ENCODE measurements at regions not wholly inside any gene's neighbourhood (a gene's known extent, or its start where the extent isn't known, plus 50 kb on each side); places are given as distances from the start of the nearest gene placed in this dataset.

GRCh38 chr6:10048370-10049297, 366.2 kb downstream of the TFAP2A start:
- DNase-seq (ENCODE audit: low spot score), result no peak

- no peak for DNase-seq (ENCODE audit: low spot score)
Observed at GRCh38 chr6:10042280-10042679, 372.6 kb downstream of the TFAP2A start.

GRCh38 chr6:10033223-10033829, 381.5 kb downstream of the TFAP2A start:
- DNase-seq (ENCODE audit: low spot score), result no peak

- DNase-seq (ENCODE audit: low spot score), result no peak
Observed at GRCh38 chr6:10031617-10032016, 383.3 kb downstream of the TFAP2A start.

- no peak for DNase-seq (ENCODE audit: low spot score)
Observed at GRCh38 chr6:10030942-10031537, 383.8 kb downstream of the TFAP2A start.

- DNase-seq (ENCODE audit: low spot score), result no peak
Observed at GRCh38 chr6:10028222-10028621, 386.7 kb downstream of the TFAP2A start.

- DNase-seq (ENCODE audit: low spot score), result no peak
Observed at GRCh38 chr6:10019851-10020250, 395.0 kb downstream of the TFAP2A start.

- DNase-seq (ENCODE audit: low spot score), result no peak
Observed at GRCh38 chr6:10014557-10014956, 400.3 kb downstream of the TFAP2A start.

GRCh38 chr6:10000551-10000950, 414.3 kb downstream of the TFAP2A start:
- no peak for DNase-seq (ENCODE audit: low spot score)

- DNase-seq (ENCODE audit: low spot score), result no peak
Observed at GRCh38 chr6:9999796-10000195, 415.1 kb downstream of the TFAP2A start.

- no peak for DNase-seq (ENCODE audit: low spot score)
Observed at GRCh38 chr6:9986273-9986672, 428.6 kb downstream of the TFAP2A start.

- no peak for DNase-seq (ENCODE audit: low spot score)
Observed at GRCh38 chr6:9985481-9985880, 429.4 kb downstream of the TFAP2A start.

- no peak for DNase-seq (ENCODE audit: low spot score)
Observed at GRCh38 chr6:9984607-9985006, 430.3 kb downstream of the TFAP2A start.

- DNase-seq (ENCODE audit: low spot score), result no peak
Observed at GRCh38 chr6:9983168-9983567, 431.7 kb downstream of the TFAP2A start.

- DNase-seq (ENCODE audit: low spot score), result no peak
Observed at GRCh38 chr6:9982215-9982614, 432.7 kb downstream of the TFAP2A start.

GRCh38 chr6:9979996-9980395, 434.9 kb downstream of the TFAP2A start:
- no peak for DNase-seq (ENCODE audit: low spot score)

GRCh38 chr6:9978480-9978879, 436.4 kb downstream of the TFAP2A start:
- no peak for DNase-seq (ENCODE audit: low spot score)

- no peak for DNase-seq (ENCODE audit: low spot score)
Observed at GRCh38 chr6:9977411-9977810, 437.5 kb downstream of the TFAP2A start.

GRCh38 chr6:9961646-9962045, 453.2 kb downstream of the TFAP2A start:
- no peak for DNase-seq (ENCODE audit: low spot score)

GRCh38 chr6:9957215-9957759, 457.6 kb downstream of the TFAP2A start:
- DNase-seq (ENCODE audit: low spot score), result no peak

- no peak for DNase-seq (ENCODE audit: low spot score)
Observed at GRCh38 chr6:9948678-9949077, 466.2 kb downstream of the TFAP2A start.

- DNase-seq (ENCODE audit: low spot score), result no peak
Observed at GRCh38 chr6:9943986-9944385, 470.9 kb downstream of the TFAP2A start.

GRCh38 chr6:9943026-9943425, 471.8 kb downstream of the TFAP2A start:
- no peak for DNase-seq (ENCODE audit: low spot score)
